Smooth muscle cell (in vitro differentiated cells): ENCODE measurements at regions not wholly inside any gene's neighbourhood (a gene's known extent, or its start where the extent isn't known, plus 50 kb on each side); places are given as distances from the start of the nearest gene placed in this dataset.

ENCODE experiments used
- DNase-seq: peaks from one replicate; lab custom pipeline; 2025; ENCODE audit not compliant: unreplicated experiment; lab: John Stamatoyannopoulos, UW
- H2AFZ ChIP-seq: fragments of 200-600 bp; sonication (generic); 2 replicates; pipeline ENCODE4 v1.6.0; 2016; ENCODE audit warnings: antibody characterized with exemption, low read depth, mild to moderate bottlenecking
- H3F3A ChIP-seq: fragments of 200-600 bp; sonication (generic); 2 replicates; pipeline ENCODE4 v1.6.0; 2017; ENCODE audit warnings: antibody characterized with exemption, low read depth
- H3K27ac ChIP-seq: fragments of 200-600 bp; sonication (generic); 2 replicates; pipeline ENCODE4 v1.5.1; 2016; ENCODE audit warnings: low read depth, mild to moderate bottlenecking
- H3K27me3 ChIP-seq: fragments of 200-600 bp; sonication (generic); 2 replicates; pipeline ENCODE4 v1.6.1; 2016; ENCODE audit warnings: low read depth, mild to moderate bottlenecking
- H3K36me3 ChIP-seq: fragments of 200-600 bp; sonication (generic); 2 replicates; pipeline ENCODE4 v1.5.1; 2016; ENCODE audit warnings: low read depth
- H3K4me1 ChIP-seq: fragments of 200-600 bp; sonication (generic); 2 replicates; pipeline ENCODE4 v1.5.1; 2016; ENCODE audit warnings: low read depth
- H3K4me2 ChIP-seq: fragments of 200-600 bp; sonication (generic); 2 replicates; pipeline ENCODE4 v1.6.0; 2016; ENCODE audit warnings: mild to moderate bottlenecking
- H3K4me3 ChIP-seq: fragments of 200-600 bp; sonication (generic); 2 replicates; pipeline ENCODE4 v1.5.1; 2016; ENCODE audit warnings: mild to moderate bottlenecking
- H3K79me2 ChIP-seq: fragments of 200-600 bp; sonication (generic); 2 replicates; pipeline ENCODE4 v1.6.0; 2016; ENCODE audit warnings: low read depth, mild to moderate bottlenecking
- H3K9ac ChIP-seq: fragments of 200-600 bp; sonication (generic); 2 replicates; pipeline ENCODE4 v1.6.0; 2016; ENCODE audit warnings: low read depth
- H3K9me3 ChIP-seq: fragments of 200-600 bp; sonication (generic); replicated peaks from 2 replicates; pipeline ENCODE4 v1.5.1; 2016; ENCODE audit warnings: low read depth
- H4K20me1 ChIP-seq: fragments of 200-600 bp; sonication (generic); 2 replicates; pipeline ENCODE4 v1.6.0; 2016; ENCODE audit warnings: low read depth
- CTCF ChIP-seq: fragments of 200-600 bp; sonication (generic); IDR thresholded peaks from 2 replicates; pipeline ENCODE4 v1.5.1; 2017; ENCODE audit warnings: borderline replicate concordance, mild to moderate bottlenecking, antibody characterized with exemption; ENCODE audit not compliant: insufficient read depth, poor library complexity, severe bottlenecking
- WGBS: methylation state at CpG from one replicate; pipeline ENCODE4 v1.1.7; 2016; ENCODE audit warnings: low lambda C conversion rate; 5-methylcytosine and 5-hydroxymethylcytosine counted together

DNA sequence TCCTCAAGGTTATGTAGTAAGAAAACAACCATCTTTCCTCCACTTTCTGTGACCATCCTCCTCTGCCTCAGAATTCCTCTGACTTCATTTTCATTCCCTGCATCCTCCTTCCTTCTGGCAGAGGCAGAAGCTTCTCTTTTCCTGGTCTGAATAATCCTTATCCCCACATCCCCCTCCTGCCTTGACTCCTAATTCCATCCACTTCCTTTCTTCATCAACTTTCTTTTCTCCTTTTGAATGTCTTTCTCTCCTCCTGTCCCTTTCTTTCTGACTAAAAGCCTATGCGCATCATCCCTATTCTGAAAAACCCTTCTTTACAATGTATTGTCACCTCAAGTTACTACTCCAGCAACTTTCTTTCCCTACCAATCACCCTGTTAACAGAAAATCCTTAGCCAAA is 79.0 kb downstream of the CDO1 start:
- Histone ChIP-seq H3K36me3 (no peaks in the 10 kb centered on the region), H3K27ac (no peak overlapping the region), H3K9ac (no peak overlapping the region), H2AFZ (no peak overlapping the region), H4K20me1 (no peaks in the 10 kb centered on the region), H3K4me2 (no peak overlapping the region), H3K27me3 (no peaks in the 10 kb centered on the region), H3K79me2 (no peaks in the 10 kb centered on the region), H3K4me3 (no peak overlapping the region), H3F3A (no peaks in the 10 kb centered on the region), H3K9me3 (no peaks in the 10 kb centered on the region), H3K4me1 (no peaks in the 10 kb centered on the region)
- TF ChIP-seq CTCF = no peak
- 100% methylated on average over 1 of the region's 1 CpG for WGBS
- no peak for DNase-seq

GRCh38 chr5:115736690-115737005 is 79.8 kb downstream of the CDO1 start:
- Histone ChIP-seq H2AFZ (no peak overlapping the region), H3K9ac (no peak overlapping the region), H3K9me3 (no peaks in the 10 kb centered on the region), H3K79me2 (no peaks in the 10 kb centered on the region), H3K27me3 (no peaks in the 10 kb centered on the region), H3K27ac (no peak overlapping the region), H3K4me1 (no peaks in the 10 kb centered on the region), H3K36me3 (no peaks in the 10 kb centered on the region), H4K20me1 (no peaks in the 10 kb centered on the region), H3F3A (no peaks in the 10 kb centered on the region), H3K4me3 (no peak overlapping the region), H3K4me2 (no peak overlapping the region)
- no peak for DNase-seq
- no peak for TF ChIP-seq CTCF
- 34% methylated on average over 1 of the region's 1 CpG for WGBS

DNA sequence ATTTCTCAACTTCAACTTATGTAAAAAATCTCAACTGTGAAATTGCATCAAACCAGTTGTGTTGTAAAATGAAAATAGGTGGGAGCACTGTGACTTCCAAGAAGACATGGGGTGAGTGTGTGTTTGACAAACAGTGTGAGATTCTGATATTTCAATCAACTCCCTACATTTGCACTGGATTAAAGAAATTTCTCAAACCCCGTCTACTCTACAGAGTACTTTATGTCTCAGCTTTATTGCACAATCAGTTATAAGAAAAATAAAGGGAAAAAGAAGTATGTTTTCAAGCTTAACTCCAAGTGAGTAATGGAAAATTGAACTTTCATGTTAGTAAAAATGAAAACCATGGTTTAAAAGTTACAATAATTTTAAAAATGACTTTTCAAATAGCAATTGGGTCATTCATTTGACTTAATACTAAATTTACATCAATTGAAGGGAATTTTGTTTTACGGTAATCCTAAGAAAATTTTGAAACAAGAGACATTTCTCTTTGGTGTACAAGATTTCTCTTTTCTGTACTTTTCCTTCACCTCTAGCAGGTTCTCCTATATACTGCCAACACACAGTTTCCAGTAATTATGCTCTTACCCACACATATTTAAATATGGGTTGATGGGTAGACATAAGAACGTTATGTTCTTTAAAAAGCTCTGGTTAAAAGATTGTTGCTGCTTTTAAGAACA is 80.3 kb downstream of the CDO1 start:
- no peaks in the 10 kb centered on the region for H3K27me3 ChIP-seq
- H3K9ac ChIP-seq = no peak overlapping the region
- no peaks in the 10 kb centered on the region for H3K79me2 ChIP-seq
- H3F3A ChIP-seq = no peaks in the 10 kb centered on the region
- no peaks in the 10 kb centered on the region for H4K20me1 ChIP-seq
- no peak overlapping the region for H3K4me3 ChIP-seq
- DNase-seq = no peak
- no peak overlapping the region for H3K4me2 ChIP-seq
- no peaks in the 10 kb centered on the region for H3K9me3 ChIP-seq
- H3K4me1 ChIP-seq = no peaks in the 10 kb centered on the region
- WGBS = 65% methylated on average over 3 of the region's 3 CpGs
- H3K27ac ChIP-seq = no peak overlapping the region
- H3K36me3 ChIP-seq = no peaks in the 10 kb centered on the region
- no peak for TF ChIP-seq CTCF
- H2AFZ ChIP-seq = no peak overlapping the region

- no peak for DNase-seq
- no peaks in the 10 kb centered on the region for H3K79me2 ChIP-seq
- no peaks in the 10 kb centered on the region for H4K20me1 ChIP-seq
- no peak overlapping the region for H3K4me3 ChIP-seq
- H3K36me3 ChIP-seq = no peaks in the 10 kb centered on the region
- no peak for TF ChIP-seq CTCF
- no peaks in the 10 kb centered on the region for H3K4me1 ChIP-seq
- no peak overlapping the region for H3K27ac ChIP-seq
- no peak overlapping the region for H2AFZ ChIP-seq
- H3K9me3 ChIP-seq = no peaks in the 10 kb centered on the region
- H3K4me2 ChIP-seq = no peak overlapping the region
- H3F3A ChIP-seq = no peaks in the 10 kb centered on the region
- WGBS = 82% methylated on average over 7 of the region's 7 CpGs
- H3K9ac ChIP-seq = no peak overlapping the region
- no peaks in the 10 kb centered on the region for H3K27me3 ChIP-seq
These were observed 81.1 kb downstream of the CDO1 start for GRCh38 chr5:115735108-115735998.
